WTC11 (cell line): ENCODE measurements at regions not wholly inside any gene's neighbourhood (a gene's known extent, or its start where the extent isn't known, plus 50 kb on each side); places are given as distances from the start of the nearest gene placed in this dataset.

ENCODE experiments used
- ATF3 ChIP-seq: sonication (generic); formaldehyde crosslinking; conservative IDR thresholded peaks from 2 replicates; pipeline ENCODE4 v1.8.1; 2022; ENCODE audit warnings: mild to moderate bottlenecking, missing genetic modification reagents
- CTCF ChIP-seq: fragments of 200-600 bp; IDR thresholded peaks from 2 replicates; pipeline ENCODE4 v1.8.0; 2022; ENCODE audit warnings: antibody characterized with exemption
- MAX ChIP-seq: sonication (generic); formaldehyde crosslinking; IDR thresholded peaks from 2 replicates; pipeline ENCODE4 v1.8.0; 2022; ENCODE audit warnings: mild to moderate bottlenecking, missing genetic modification reagents

- no peak for TF ChIP-seq CTCF
- no peak for TF ChIP-seq MAX (CRISPR knock-in tag)
- TF ChIP-seq ATF3 (CRISPR knock-in tag), result no peak
Measured at GRCh38 chr6:93088621-93089501, 330.5 kb downstream of the EPHA7 start.
